Uterus (tissue), 2 donors: ENCODE measurements at regions not wholly inside any gene's neighbourhood (a gene's known extent, or its start where the extent isn't known, plus 50 kb on each side); places are given as distances from the start of the nearest gene placed in this dataset.

Experiments
- CTCF ChIP-seq, 4 experiments: fragments of 200-600 bp in 2 of 4; fragments of 450-650 bp in 2 of 4; sonication (generic) in 2 of 4; IDR thresholded peaks; one replicate each; pipeline ENCODE4 v1.5.1; 2016 to 2019; ENCODE audit warnings: antibody characterized with exemption in 4 of 4, mild to moderate bottlenecking in 2 of 4, moderate library complexity in 1 of 4
- POLR2A ChIP-seq, 2 donors: fragments of 450-650 bp; IDR thresholded peaks; one replicate each; pipeline ENCODE4 v1.6.1; 2016; ENCODE audit warnings: antibody characterized with exemption in 2 of 2, mild to moderate bottlenecking in 1 of 2, moderate library complexity in 1 of 2

- TF ChIP-seq CTCF (IDR thresholded peaks at IDR 0.05) (no peak), POLR2A (IDR thresholded peaks at IDR 0.05) (no peak)
These were observed 92.8 kb downstream of the SEPTIN7 start for GRCh38 chr7:35893649-35894048.
